Ishikawa (cell line): ENCODE measurements at regions not wholly inside any gene's neighbourhood (a gene's known extent, or its start where the extent isn't known, plus 50 kb on each side); places are given as distances from the start of the nearest gene placed in this dataset.

ENCODE experiments used
- CEBPB ChIP-seq: IDR thresholded peaks from 2 replicates; pipeline ENCODE4 v1.6.1; 2012
- CREB1 ChIP-seq: IDR thresholded peaks from 2 replicates; pipeline ENCODE4 v1.6.1; 2012; ENCODE audit warnings: low read depth
- EGR1 ChIP-seq: IDR thresholded peaks from 2 replicates; pipeline ENCODE4 v1.6.1; 2012
- EP300 ChIP-seq: IDR thresholded peaks from 2 replicates; pipeline ENCODE4 v1.6.1; 2012; ENCODE audit warnings: borderline replicate concordance
- FOXM1 ChIP-seq: IDR thresholded peaks from 2 replicates; pipeline ENCODE4 v1.6.1; 2012; ENCODE audit warnings: low read depth, borderline replicate concordance
- TEAD4 ChIP-seq: IDR thresholded peaks from 2 replicates; pipeline ENCODE4 v1.6.1; 2012
- YY1 ChIP-seq: IDR thresholded peaks from 2 replicates; pipeline ENCODE4 v1.6.1; 2012; ENCODE audit warnings: low read depth
- ZBTB7A ChIP-seq: IDR thresholded peaks from 2 replicates; pipeline ENCODE4 v1.6.1; 2012; ENCODE audit warnings: low read depth
- TF ChIP-seq, protein P1 (sequence below): IDR thresholded peaks from 2 replicates; pipeline ENCODE4 v1.6.1; 2012; ENCODE audit warnings: low read depth, mild to moderate bottlenecking

DNA sequence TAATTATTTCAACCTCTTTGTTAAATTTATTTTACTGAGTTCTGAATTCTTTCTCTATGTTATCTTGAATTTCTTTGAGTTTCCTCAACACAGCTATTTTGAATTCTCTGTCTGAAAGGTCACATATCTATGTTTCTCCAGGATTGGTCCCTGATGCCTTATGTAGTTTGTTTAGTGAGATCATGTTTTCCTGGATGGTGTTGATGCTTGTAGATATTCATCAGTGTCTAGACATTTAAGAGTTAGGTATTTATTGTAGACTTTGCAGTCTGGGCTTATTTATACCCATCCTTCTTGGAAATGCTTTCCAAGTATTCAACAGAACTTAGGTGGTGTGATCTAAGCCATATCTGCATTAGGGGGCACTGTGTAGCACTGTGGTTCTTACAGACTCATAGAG, 70.2 kb upstream of the SLC27A6 start:
- TF ChIP-seq YY1: no peak
- TF ChIP-seq EP300: no peak
- no peak for TF ChIP-seq ZBTB7A
- no peak for TF ChIP-seq TEAD4
- TF ChIP-seq, protein P1, sequence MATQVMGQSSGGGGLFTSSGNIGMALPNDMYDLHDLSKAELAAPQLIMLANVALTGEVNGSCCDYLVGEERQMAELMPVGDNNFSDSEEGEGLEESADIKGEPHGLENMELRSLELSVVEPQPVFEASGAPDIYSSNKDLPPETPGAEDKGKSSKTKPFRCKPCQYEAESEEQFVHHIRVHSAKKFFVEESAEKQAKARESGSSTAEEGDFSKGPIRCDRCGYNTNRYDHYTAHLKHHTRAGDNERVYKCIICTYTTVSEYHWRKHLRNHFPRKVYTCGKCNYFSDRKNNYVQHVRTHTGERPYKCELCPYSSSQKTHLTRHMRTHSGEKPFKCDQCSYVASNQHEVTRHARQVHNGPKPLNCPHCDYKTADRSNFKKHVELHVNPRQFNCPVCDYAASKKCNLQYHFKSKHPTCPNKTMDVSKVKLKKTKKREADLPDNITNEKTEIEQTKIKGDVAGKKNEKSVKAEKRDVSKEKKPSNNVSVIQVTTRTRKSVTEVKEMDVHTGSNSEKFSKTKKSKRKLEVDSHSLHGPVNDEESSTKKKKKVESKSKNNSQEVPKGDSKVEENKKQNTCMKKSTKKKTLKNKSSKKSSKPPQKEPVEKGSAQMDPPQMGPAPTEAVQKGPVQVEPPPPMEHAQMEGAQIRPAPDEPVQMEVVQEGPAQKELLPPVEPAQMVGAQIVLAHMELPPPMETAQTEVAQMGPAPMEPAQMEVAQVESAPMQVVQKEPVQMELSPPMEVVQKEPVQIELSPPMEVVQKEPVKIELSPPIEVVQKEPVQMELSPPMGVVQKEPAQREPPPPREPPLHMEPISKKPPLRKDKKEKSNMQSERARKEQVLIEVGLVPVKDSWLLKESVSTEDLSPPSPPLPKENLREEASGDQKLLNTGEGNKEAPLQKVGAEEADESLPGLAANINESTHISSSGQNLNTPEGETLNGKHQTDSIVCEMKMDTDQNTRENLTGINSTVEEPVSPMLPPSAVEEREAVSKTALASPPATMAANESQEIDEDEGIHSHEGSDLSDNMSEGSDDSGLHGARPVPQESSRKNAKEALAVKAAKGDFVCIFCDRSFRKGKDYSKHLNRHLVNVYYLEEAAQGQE: no peak
- TF ChIP-seq FOXM1: no peak
- TF ChIP-seq CEBPB: no peak
- TF ChIP-seq EGR1: no peak
- no peak for TF ChIP-seq CREB1
